ENCODE measurements at regions not wholly inside any gene's neighbourhood (a gene's known extent, or its start where the extent isn't known, plus 50 kb on each side); places are given as distances from the start of the nearest gene placed in this dataset.

DNA sequence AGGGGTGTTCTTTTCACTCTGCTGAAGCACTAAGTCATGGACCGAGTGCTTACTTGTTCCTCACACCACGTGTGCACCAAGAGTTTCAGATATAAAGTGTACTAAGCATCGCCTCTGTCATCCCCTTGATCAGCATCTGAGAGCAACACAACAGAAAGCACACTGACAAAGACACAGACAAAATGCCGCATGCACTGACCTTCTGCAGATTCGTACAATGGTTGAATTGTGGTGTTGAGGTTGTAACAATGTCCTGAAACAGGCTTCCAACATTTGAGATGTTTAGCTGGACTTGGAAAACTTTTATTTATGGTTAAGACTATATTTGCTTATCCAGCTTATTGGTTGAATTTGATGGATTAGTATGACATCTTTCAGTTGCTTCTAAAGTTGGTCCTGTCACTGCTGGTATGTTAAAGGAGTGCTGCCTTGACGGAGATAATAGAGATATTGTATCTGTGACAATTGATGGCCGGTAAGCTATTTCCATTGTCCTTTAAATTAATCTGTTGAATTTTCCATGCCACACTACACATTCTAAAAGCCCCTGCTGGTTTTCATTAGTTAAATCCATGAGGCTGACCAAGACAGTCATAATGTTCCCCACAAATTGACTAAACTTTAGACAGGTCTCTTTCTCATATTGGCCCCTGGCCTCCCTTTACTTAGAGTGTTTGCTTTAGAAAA lies 99.9 kb downstream of the CBLN2 start:
- no peaks in the 10 kb centered on the region for H3K27me3 Mint-ChIP-seq
- H3K27me3 ChIP-seq (ENCODE audit: control insufficient read depth in 2 of 2, insufficient read depth in 2 of 2, low read length in 2 of 2): no peaks in the 10 kb centered on the region
- no peaks in the 10 kb centered on the region for H3K36me3 ChIP-seq (ENCODE audit: control insufficient read depth in 2 of 3, insufficient read depth in 3 of 3, low read length in 3 of 3)
- H3K4me3 ChIP-seq (ENCODE audit: low read length): no peak overlapping the region
- no peak overlapping the region for H3K27ac ChIP-seq (ENCODE audit: low read depth, low read length)
- no peaks in the 10 kb centered on the region for H3K9me3 ChIP-seq (ENCODE audit: control insufficient read depth in 2 of 3, low read length in 3 of 3)
- peaks cover 0 to 8% (median 2%) of the 10 kb centered on the region in 11 donors for H3K9me3 Mint-ChIP-seq
- POLR2A ChIA-PET: no interaction called here
- H3K27ac Mint-ChIP-seq: no peak overlapping the region
- no peak overlapping the region for H3K4me3 Mint-ChIP-seq
- H3K36me3 Mint-ChIP-seq: no peaks in the 10 kb centered on the region
- DNase-seq: no peak
- CTCF ChIA-PET: no interaction called here
- intact Hi-C loops (cut with micrococcal nuclease): no loop called here
- no peak for ATAC-seq
- no peaks in the 10 kb centered on the region for H3K4me1 Mint-ChIP-seq
- H3K4me1 ChIP-seq (ENCODE audit: control insufficient read depth in 2 of 2, insufficient read depth in 2 of 2, low read length in 2 of 2): no peaks in the 10 kb centered on the region

DNA sequence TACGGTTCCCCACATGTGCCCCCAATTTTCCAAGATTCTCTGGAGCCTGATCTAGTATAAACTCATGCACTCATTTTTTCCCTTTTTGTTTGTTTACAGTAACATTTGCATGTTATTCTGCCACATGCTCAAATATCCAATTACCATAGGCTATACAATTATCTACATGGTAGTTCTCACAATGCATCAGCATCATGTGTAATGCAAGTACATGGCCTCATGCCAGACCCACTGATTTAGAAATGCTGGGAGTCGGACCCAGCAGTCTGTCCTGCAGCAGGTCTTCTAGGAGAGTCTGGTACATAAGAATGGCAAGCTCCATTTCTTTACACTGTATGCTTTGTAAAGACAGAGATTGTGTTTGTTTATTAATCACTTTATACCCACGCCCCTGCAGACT lies 107.7 kb downstream of the CBLN2 start:
- POLR2A ChIA-PET: no interaction called here
- H3K4me3 ChIP-seq (ENCODE audit: low read length): no peak overlapping the region
- intact Hi-C loops (cut with micrococcal nuclease): no loop called here

GRCh38 chr18:72433756-72434155 lies 110.4 kb downstream of the CBLN2 start:
- ChIA-PET CTCF (no interaction called here), POLR2A (no interaction called here)
- H3K27ac ChIP-seq (ENCODE audit: low read depth, low read length): no peak overlapping the region
- no peak for DNase-seq
- H3K9me3 ChIP-seq (ENCODE audit: control insufficient read depth in 2 of 3, low read length in 3 of 3): no peaks in the 10 kb centered on the region
- peaks cover 0 to 19% (median 3%) of the 10 kb centered on the region in 11 donors for H3K9me3 Mint-ChIP-seq
- no peaks in the 10 kb centered on the region for H3K27me3 Mint-ChIP-seq
- no peak overlapping the region for H3K27ac Mint-ChIP-seq
- H3K36me3 ChIP-seq (ENCODE audit: control insufficient read depth in 2 of 3, insufficient read depth in 3 of 3, low read length in 3 of 3): no peaks in the 10 kb centered on the region
- no peaks in the 10 kb centered on the region for H3K4me1 ChIP-seq (ENCODE audit: control insufficient read depth in 2 of 2, insufficient read depth in 2 of 2, low read length in 2 of 2)
- H3K27me3 ChIP-seq (ENCODE audit: control insufficient read depth in 2 of 2, insufficient read depth in 2 of 2, low read length in 2 of 2): no peaks in the 10 kb centered on the region
- no peaks in the 10 kb centered on the region for H3K4me1 Mint-ChIP-seq
- peaks cover 0 to 3% (median 0%) of the 10 kb centered on the region in 5 donors for H3K36me3 Mint-ChIP-seq
- no peak for ATAC-seq
- no peak overlapping the region for H3K4me3 ChIP-seq (ENCODE audit: low read length)
- intact Hi-C loops (cut with micrococcal nuclease): no loop called here
- no peak overlapping the region for H3K4me3 Mint-ChIP-seq

More for the DNA sequence above, 107.7 kb downstream of the CBLN2 start:
- ATAC-seq (no peak), DNase-seq (no peak)
- Mint-ChIP-seq H3K9me3 (peaks cover 0 to 13% (median 2%) of the 10 kb centered on the region in 11 donors), H3K27ac (no peak overlapping the region), H3K4me1 (no peaks in the 10 kb centered on the region), H3K27me3 (no peaks in the 10 kb centered on the region), H3K4me3 (no peak overlapping the region), H3K36me3 (peaks cover 0 to 3% (median 0%) of the 10 kb centered on the region in 5 donors)
- CTCF ChIA-PET: no interaction called here
- no peaks in the 10 kb centered on the region for H3K9me3 ChIP-seq (ENCODE audit: control insufficient read depth in 2 of 3, low read length in 3 of 3)
- no peaks in the 10 kb centered on the region for H3K36me3 ChIP-seq (ENCODE audit: control insufficient read depth in 2 of 3, insufficient read depth in 3 of 3, low read length in 3 of 3)
- no peaks in the 10 kb centered on the region for H3K27me3 ChIP-seq (ENCODE audit: control insufficient read depth in 2 of 2, insufficient read depth in 2 of 2, low read length in 2 of 2)
- H3K4me1 ChIP-seq (ENCODE audit: control insufficient read depth in 2 of 2, insufficient read depth in 2 of 2, low read length in 2 of 2): no peaks in the 10 kb centered on the region
- no peak overlapping the region for H3K27ac ChIP-seq (ENCODE audit: low read depth, low read length)

DNA sequence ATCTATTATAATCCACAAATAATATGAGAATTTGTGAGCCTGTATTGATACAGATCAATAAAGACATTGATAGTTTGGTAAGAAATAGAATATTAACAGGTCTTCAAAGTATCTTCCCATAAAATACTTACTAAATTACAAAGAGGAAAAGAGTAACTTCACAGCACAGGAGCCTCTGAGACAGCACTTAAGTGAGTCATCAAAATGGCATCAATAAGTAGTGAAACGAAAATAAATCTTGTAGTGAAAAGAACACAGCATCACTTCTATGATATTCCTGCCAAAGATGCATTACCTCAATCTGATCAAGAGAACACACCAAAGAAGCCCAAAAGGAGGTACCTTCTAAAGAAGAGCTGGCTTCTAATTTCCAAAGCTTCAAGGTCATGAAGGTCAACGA lies 116.4 kb downstream of the CBLN2 start:
- no peak for ATAC-seq
- Histone ChIP-seq H3K4me1 (ENCODE audit: control insufficient read depth in 2 of 2, insufficient read depth in 2 of 2, low read length in 2 of 2) (no peaks in the 10 kb centered on the region), H3K4me3 (ENCODE audit: low read length) (no peak overlapping the region), H3K36me3 (ENCODE audit: control insufficient read depth in 2 of 3, insufficient read depth in 3 of 3, low read length in 3 of 3) (no peaks in the 10 kb centered on the region), H3K27ac (ENCODE audit: low read depth, low read length) (no peak overlapping the region), H3K9me3 (ENCODE audit: control insufficient read depth in 2 of 3, low read length in 3 of 3) (no peaks in the 10 kb centered on the region), H3K27me3 (ENCODE audit: control insufficient read depth in 2 of 2, insufficient read depth in 2 of 2, low read length in 2 of 2) (no peaks in the 10 kb centered on the region)
- intact Hi-C loops (cut with micrococcal nuclease): no loop called here
- Mint-ChIP-seq H3K4me1 (no peaks in the 10 kb centered on the region), H3K9me3 (peaks cover 0 to 16% (median 5%) of the 10 kb centered on the region in 11 donors), H3K4me3 (no peak overlapping the region), H3K27ac (no peak overlapping the region), H3K36me3 (no peaks in the 10 kb centered on the region), H3K27me3 (no peaks in the 10 kb centered on the region)
- ChIA-PET CTCF (no interaction called here), POLR2A (no interaction called here)
- DNase-seq: no peak

DNA sequence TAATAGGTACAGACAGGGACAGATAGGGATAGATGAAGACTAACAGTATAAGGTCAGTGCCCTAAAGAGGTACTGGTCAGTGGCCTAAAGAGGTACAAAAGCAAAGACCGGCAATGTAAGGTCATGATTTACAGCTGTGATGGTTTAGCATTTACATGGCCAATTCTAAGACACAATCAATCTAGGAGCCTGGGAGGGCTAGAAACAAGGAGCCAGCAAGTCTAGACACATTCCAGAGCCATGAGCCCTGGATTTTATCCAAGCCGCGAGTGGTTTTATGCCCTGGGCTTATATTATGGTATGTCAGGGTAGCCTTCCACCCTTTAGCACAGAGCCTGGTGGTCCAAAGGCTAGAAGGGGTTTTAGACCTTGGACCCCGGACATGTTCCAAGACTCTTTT lies 124.2 kb downstream of the CBLN2 start:
- CTCF ChIA-PET: no interaction called here

GRCh38 chr18:72412927-72413326 lies 131.2 kb downstream of the CBLN2 start:
- Mint-ChIP-seq H3K27ac (no peak overlapping the region), H3K4me1 (no peaks in the 10 kb centered on the region), H3K27me3 (no peaks in the 10 kb centered on the region), H3K36me3 (no peaks in the 10 kb centered on the region), H3K4me3 (no peak overlapping the region), H3K9me3 (peaks cover 0 to 9% (median 4%) of the 10 kb centered on the region in 11 donors)
- Histone ChIP-seq H3K27me3 (ENCODE audit: control insufficient read depth in 2 of 2, insufficient read depth in 2 of 2, low read length in 2 of 2) (no peaks in the 10 kb centered on the region), H3K36me3 (ENCODE audit: control insufficient read depth in 2 of 3, insufficient read depth in 3 of 3, low read length in 3 of 3) (no peaks in the 10 kb centered on the region), H3K4me3 (ENCODE audit: low read length) (no peak overlapping the region), H3K4me1 (ENCODE audit: control insufficient read depth in 2 of 2, insufficient read depth in 2 of 2, low read length in 2 of 2) (no peaks in the 10 kb centered on the region), H3K27ac (ENCODE audit: low read depth, low read length) (no peak overlapping the region), H3K9me3 (ENCODE audit: control insufficient read depth in 2 of 3, low read length in 3 of 3) (no peaks in the 10 kb centered on the region)
- DNase-seq: no peak
- no peak for ATAC-seq
- intact Hi-C loops (cut with micrococcal nuclease): no loop called here
- POLR2A ChIA-PET: no interaction called here
- CTCF ChIA-PET: no interaction called here

More for the DNA sequence above, 124.2 kb downstream of the CBLN2 start:
- Histone ChIP-seq H3K9me3 (ENCODE audit: control insufficient read depth in 2 of 3, low read length in 3 of 3) (no peaks in the 10 kb centered on the region), H3K27ac (ENCODE audit: low read depth, low read length) (no peak overlapping the region), H3K36me3 (ENCODE audit: control insufficient read depth in 2 of 3, insufficient read depth in 3 of 3, low read length in 3 of 3) (no peaks in the 10 kb centered on the region), H3K4me1 (ENCODE audit: control insufficient read depth in 2 of 2, insufficient read depth in 2 of 2, low read length in 2 of 2) (no peaks in the 10 kb centered on the region), H3K27me3 (ENCODE audit: control insufficient read depth in 2 of 2, insufficient read depth in 2 of 2, low read length in 2 of 2) (no peaks in the 10 kb centered on the region), H3K4me3 (ENCODE audit: low read length) (no peak overlapping the region)
- no peaks in the 10 kb centered on the region for H3K4me1 Mint-ChIP-seq
- no peak overlapping the region for H3K4me3 Mint-ChIP-seq
- peaks cover 0 to 18% (median 4%) of the 10 kb centered on the region in 11 donors for H3K9me3 Mint-ChIP-seq
- no peak overlapping the region for H3K27ac Mint-ChIP-seq
- no peak for DNase-seq
- H3K27me3 Mint-ChIP-seq: no peaks in the 10 kb centered on the region
- no peaks in the 10 kb centered on the region for H3K36me3 Mint-ChIP-seq
- POLR2A ChIA-PET: no interaction called here
- intact Hi-C loops (cut with micrococcal nuclease): no loop called here
- ATAC-seq: no peak

DNA sequence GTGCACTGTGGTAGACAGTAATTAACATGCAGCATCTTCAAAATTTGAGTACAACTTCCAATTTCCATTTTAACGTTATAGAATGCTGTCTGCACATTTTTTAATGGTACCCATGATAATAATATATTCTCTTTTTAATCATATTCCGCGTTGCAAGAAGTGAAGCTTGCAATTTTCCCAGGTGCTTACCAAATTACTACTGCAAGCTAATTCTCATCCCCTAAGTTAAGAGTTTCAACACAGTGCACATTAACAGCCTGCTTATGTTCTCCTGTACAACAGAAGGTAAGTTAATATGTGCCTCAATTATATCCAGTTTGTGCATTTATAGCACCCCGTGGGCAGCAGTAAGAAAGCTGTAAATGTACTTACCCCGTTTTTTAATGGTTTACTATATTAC lies 132.9 kb downstream of the CBLN2 start:
- H3K27ac Mint-ChIP-seq: no peak overlapping the region
- Histone ChIP-seq H3K4me3 (ENCODE audit: low read length) (no peak overlapping the region), H3K9me3 (ENCODE audit: control insufficient read depth in 2 of 3, low read length in 3 of 3) (no peaks in the 10 kb centered on the region), H3K27me3 (ENCODE audit: control insufficient read depth in 2 of 2, insufficient read depth in 2 of 2, low read length in 2 of 2) (no peaks in the 10 kb centered on the region), H3K4me1 (ENCODE audit: control insufficient read depth in 2 of 2, insufficient read depth in 2 of 2, low read length in 2 of 2) (no peaks in the 10 kb centered on the region), H3K27ac (ENCODE audit: low read depth, low read length) (no peak overlapping the region), H3K36me3 (ENCODE audit: control insufficient read depth in 2 of 3, insufficient read depth in 3 of 3, low read length in 3 of 3) (no peaks in the 10 kb centered on the region)
- H3K27me3 Mint-ChIP-seq: no peaks in the 10 kb centered on the region
- no peak overlapping the region for H3K4me3 Mint-ChIP-seq
- DNase-seq (no peak), ATAC-seq (no peak)
- ChIA-PET CTCF (no interaction called here), POLR2A (no interaction called here)
- H3K36me3 Mint-ChIP-seq: peaks cover 0 to 4% (median 0%) of the 10 kb centered on the region in 5 donors
- H3K9me3 Mint-ChIP-seq: peaks cover 0 to 16% (median 7%) of the 10 kb centered on the region in 11 donors
- no peaks in the 10 kb centered on the region for H3K4me1 Mint-ChIP-seq
- intact Hi-C loops (cut with micrococcal nuclease): no loop called here

Data from naive thymus-derived CD4-positive, alpha-beta T cell (primary cell).